ENCODE measurements at regions not wholly inside any gene's neighbourhood (a gene's known extent, or its start where the extent isn't known, plus 50 kb on each side); places are given as distances from the start of the nearest gene placed in this dataset.

DNA sequence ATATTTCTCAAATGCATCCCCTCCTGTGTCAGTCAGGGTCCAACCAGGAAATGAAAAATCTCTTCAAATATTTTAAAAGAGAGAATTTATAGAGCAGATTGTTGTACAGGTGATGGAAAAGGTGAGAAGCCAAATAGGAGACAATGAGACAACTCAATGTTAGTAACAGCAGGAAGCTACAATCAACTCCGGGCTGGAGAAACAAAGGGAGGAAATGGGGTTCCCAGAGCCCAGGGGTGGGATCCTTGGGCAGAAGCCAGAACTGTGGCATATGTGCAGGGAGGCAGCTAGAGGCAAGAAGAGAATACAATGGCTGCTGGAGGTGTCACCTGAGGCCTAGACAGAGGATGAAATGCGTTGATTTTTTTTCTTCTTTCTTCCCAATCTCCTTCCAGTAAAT is 361.8 kb upstream of the ACTBL2 start:
- TF ChIP-seq, protein P1, sequence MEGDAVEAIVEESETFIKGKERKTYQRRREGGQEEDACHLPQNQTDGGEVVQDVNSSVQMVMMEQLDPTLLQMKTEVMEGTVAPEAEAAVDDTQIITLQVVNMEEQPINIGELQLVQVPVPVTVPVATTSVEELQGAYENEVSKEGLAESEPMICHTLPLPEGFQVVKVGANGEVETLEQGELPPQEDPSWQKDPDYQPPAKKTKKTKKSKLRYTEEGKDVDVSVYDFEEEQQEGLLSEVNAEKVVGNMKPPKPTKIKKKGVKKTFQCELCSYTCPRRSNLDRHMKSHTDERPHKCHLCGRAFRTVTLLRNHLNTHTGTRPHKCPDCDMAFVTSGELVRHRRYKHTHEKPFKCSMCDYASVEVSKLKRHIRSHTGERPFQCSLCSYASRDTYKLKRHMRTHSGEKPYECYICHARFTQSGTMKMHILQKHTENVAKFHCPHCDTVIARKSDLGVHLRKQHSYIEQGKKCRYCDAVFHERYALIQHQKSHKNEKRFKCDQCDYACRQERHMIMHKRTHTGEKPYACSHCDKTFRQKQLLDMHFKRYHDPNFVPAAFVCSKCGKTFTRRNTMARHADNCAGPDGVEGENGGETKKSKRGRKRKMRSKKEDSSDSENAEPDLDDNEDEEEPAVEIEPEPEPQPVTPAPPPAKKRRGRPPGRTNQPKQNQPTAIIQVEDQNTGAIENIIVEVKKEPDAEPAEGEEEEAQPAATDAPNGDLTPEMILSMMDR (IDR thresholded peaks at IDR 0.05; ENCODE audit: insufficient read depth, low read depth, low read length): no peak
- no peak for TF ChIP-seq EZH2 (IDR thresholded peaks at IDR 0.05; ENCODE audit: insufficient read depth, low read length)
